ENCODE measurements at regions not wholly inside any gene's neighbourhood (a gene's known extent, or its start where the extent isn't known, plus 50 kb on each side); places are given as distances from the start of the nearest gene placed in this dataset.

DNA sequence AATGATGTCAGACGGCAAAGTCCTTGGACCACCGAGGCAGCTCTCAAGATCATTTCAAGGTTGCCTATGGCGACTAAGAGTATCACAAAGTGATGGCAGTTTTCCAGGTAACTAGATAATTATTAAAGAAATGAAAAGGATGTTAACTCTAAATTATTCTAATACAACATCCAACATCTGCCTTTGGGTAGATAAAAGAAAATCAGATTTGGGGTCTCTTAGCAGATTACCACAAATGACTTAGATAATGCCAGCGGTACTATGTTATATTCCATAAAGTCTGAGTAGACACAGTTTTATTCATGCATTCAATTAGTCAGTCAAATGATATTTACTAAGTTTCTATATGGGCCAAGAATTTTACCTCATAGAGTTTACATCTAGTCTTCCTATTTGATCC is 441.3 kb downstream of the NEBL start:
- Histone ChIP-seq H3K4me3 (ENCODE audit: low read depth, low read length) (no peak overlapping the region), H3K36me3 (ENCODE audit: control insufficient read depth, insufficient read depth, low read length) (no peaks in the 10 kb centered on the region), H3K27me3 (ENCODE audit: control insufficient read depth, insufficient read depth, low read length) (no peaks in the 10 kb centered on the region)
- TF ChIP-seq, protein P1, sequence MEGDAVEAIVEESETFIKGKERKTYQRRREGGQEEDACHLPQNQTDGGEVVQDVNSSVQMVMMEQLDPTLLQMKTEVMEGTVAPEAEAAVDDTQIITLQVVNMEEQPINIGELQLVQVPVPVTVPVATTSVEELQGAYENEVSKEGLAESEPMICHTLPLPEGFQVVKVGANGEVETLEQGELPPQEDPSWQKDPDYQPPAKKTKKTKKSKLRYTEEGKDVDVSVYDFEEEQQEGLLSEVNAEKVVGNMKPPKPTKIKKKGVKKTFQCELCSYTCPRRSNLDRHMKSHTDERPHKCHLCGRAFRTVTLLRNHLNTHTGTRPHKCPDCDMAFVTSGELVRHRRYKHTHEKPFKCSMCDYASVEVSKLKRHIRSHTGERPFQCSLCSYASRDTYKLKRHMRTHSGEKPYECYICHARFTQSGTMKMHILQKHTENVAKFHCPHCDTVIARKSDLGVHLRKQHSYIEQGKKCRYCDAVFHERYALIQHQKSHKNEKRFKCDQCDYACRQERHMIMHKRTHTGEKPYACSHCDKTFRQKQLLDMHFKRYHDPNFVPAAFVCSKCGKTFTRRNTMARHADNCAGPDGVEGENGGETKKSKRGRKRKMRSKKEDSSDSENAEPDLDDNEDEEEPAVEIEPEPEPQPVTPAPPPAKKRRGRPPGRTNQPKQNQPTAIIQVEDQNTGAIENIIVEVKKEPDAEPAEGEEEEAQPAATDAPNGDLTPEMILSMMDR (IDR thresholded peaks at IDR 0.05; ENCODE audit: insufficient read depth, low read depth, low read length) = no peak
- DNase-seq (ENCODE audit: low read depth) = no peak
- CTCF ChIA-PET = no interaction called here
- POLR2A ChIA-PET = no interaction called here

DNA sequence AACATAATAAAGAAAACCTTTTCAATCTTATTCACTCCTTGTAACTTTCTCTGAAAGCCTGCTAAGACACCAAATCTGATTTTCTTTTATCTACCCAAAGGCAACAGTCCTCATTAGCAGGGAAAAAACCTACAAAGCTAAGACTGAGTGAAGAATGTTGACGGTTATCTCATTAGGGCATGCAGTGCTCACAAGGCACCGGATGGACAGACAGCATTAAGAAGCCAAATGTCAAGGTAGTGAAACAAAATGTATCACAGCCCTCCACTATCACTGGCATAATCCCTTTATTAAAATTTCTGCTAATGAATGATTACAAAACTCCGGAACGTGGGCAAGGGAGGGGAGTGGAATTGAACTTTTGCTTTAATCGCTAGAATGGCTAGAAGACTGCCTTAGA is 442.8 kb downstream of the NEBL start:
- ChIA-PET POLR2A (no interaction called here), CTCF (no interaction called here)

DNA sequence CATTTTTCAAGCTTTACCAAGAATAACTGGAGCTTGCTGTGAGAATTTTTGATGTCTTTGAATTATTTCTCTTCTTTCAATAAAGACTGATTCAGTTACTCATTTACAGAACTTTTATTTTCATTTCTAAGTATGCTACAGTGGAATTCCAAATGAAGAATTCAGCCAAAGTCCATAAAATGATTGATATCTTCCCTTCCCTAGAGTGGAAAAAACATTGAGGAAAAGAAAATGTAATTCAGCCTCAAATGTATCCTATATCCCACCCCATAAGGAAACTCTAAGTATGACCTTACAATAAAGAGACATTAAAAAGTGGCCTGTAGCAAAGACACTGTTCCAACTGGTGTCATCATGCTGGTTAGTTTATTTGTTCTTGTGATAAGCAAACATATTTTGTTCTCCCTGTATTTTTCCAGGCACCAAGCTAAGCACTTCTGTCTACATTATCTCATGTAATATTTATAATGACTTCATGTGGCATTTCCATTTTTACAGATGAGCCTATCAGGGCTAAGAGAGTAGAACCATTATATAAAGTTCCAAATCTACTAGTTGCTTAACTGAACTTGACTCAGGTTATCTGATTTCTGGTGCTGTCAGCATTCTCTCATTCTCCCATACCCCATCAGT is 450.4 kb downstream of the NEBL start:
- CTCF ChIA-PET = no interaction called here
- no peak overlapping the region for H3K4me3 ChIP-seq (ENCODE audit: low read depth, low read length)
- POLR2A ChIA-PET = no interaction called here
- no peaks in the 10 kb centered on the region for H3K27me3 ChIP-seq (ENCODE audit: control insufficient read depth, insufficient read depth, low read length)
- TF ChIP-seq, protein P1 (IDR thresholded peaks at IDR 0.05; ENCODE audit: insufficient read depth, low read depth, low read length) = no peak
- no peaks in the 10 kb centered on the region for H3K36me3 ChIP-seq (ENCODE audit: control insufficient read depth, insufficient read depth, low read length)
- DNase-seq (ENCODE audit: low read depth) = no peak

More for the DNA sequence above, 442.8 kb downstream of the NEBL start:
- no peak for DNase-seq (ENCODE audit: low read depth)
- no peaks in the 10 kb centered on the region for H3K27me3 ChIP-seq (ENCODE audit: control insufficient read depth, insufficient read depth, low read length)
- H3K36me3 ChIP-seq (ENCODE audit: control insufficient read depth, insufficient read depth, low read length) = no peaks in the 10 kb centered on the region
- H3K4me3 ChIP-seq (ENCODE audit: low read depth, low read length) = no peak overlapping the region
- TF ChIP-seq, protein P1 (IDR thresholded peaks at IDR 0.05; ENCODE audit: insufficient read depth, low read depth, low read length) = no peak

DNA sequence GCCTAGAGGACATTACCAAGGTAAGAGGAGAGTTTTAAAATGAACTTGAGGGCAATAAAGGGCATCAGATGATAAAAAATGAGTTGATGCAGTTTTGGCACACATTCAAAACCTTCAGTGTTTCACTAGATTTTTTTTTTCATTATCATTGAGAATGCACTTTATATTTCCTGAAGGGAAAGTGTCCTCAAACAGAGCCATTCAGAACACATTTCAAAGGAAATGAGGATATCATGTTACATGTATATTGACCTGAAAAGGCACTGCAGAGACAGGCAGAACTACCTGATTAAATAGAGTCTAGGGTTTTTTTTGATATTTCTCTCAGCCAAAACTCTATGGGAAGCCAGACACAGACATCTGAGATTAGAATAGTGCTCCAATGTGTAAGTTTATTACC is 454.0 kb downstream of the NEBL start:
- TF ChIP-seq, protein P1 (IDR thresholded peaks at IDR 0.05; ENCODE audit: insufficient read depth, low read depth, low read length) = no peak
- no peaks in the 10 kb centered on the region for H3K27me3 ChIP-seq (ENCODE audit: control insufficient read depth, insufficient read depth, low read length)
- no peak for DNase-seq (ENCODE audit: low read depth)
- ChIA-PET CTCF (no interaction called here), POLR2A (no interaction called here)
- H3K36me3 ChIP-seq (ENCODE audit: control insufficient read depth, insufficient read depth, low read length) = no peaks in the 10 kb centered on the region
- no peak overlapping the region for H3K4me3 ChIP-seq (ENCODE audit: low read depth, low read length)

DNA sequence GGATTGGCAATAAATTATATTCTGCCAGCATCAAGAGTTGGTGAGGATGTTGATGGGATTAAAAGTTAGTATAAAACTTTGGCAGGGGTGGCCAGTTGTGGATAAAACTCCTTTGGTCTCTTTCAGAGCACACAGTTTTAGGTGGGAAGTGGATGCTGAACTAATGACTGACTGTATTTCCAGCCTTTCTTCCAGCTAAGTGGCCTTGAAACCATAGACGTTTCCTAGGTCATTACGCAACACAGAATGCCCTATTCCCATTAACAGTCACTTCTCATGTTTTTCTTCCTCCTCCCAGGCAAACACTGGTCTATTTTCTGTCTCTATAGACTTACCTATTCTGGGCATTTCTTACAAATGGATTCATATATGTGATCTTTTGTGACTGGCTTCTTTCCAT is 467.4 kb downstream of the NEBL start:
- TF ChIP-seq, protein P1 (IDR thresholded peaks at IDR 0.05; ENCODE audit: insufficient read depth, low read depth, low read length) = no peak
- H3K4me3 ChIP-seq (ENCODE audit: low read depth, low read length) = no peak overlapping the region
- H3K36me3 ChIP-seq (ENCODE audit: control insufficient read depth, insufficient read depth, low read length) = no peaks in the 10 kb centered on the region
- no peak for DNase-seq (ENCODE audit: low read depth)
- CTCF ChIA-PET = no interaction called here
- no peaks in the 10 kb centered on the region for H3K27me3 ChIP-seq (ENCODE audit: control insufficient read depth, insufficient read depth, low read length)
- POLR2A ChIA-PET = no interaction called here
